ENCODE measurements at regions not wholly inside any gene's neighbourhood (a gene's known extent, or its start where the extent isn't known, plus 50 kb on each side); places are given as distances from the start of the nearest gene placed in this dataset.

DNA sequence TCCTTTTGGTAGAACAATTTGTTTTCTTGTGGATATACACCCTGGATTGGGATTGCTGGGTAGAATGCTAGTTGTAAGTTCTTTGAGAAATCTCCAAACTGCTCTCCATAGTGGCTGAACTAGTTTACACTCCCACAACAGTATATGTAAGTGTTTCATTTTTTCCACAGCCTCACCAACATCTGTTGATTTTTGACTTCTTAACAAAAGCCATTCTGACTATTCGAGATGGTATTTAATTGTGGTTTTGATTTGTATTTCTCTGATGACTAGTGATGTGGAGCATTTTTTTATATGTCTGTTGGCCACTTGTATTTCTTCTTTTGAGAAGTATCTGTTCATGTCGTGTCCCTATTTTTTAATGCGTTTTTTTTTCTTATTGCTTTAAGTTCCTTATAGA, 444.1 kb downstream of the CBLN4 start:
- intact Hi-C loops (cut with micrococcal nuclease; ENCODE audit: unreplicated experiment): no loop called here
- CTCF ChIA-PET: no interaction called here
- H3K36me3 ChIP-seq (ENCODE audit: control insufficient read depth, insufficient read depth, low read length): no peaks in the 10 kb centered on the region
- no peak for TF ChIP-seq CTCF (IDR thresholded peaks at IDR 0.05; ENCODE audit: insufficient read depth in 1 of 2, low read depth in 1 of 2, low read length in 1 of 2, severe bottlenecking in 1 of 2, unreplicated experiment in 1 of 2)
- H3K9me3 Mint-ChIP-seq (ENCODE audit: unreplicated experiment): no peaks in the 10 kb centered on the region
- H3K4me1 ChIP-seq: no peaks in the 10 kb centered on the region
- H3K27ac Mint-ChIP-seq (ENCODE audit: unreplicated experiment): no peak overlapping the region
- no peak overlapping the region for H3K4me3 ChIP-seq (ENCODE audit: low read depth, low read length)
- no TSS peak for BruUV-seq (replicated peaks)
- no peaks in the 10 kb centered on the region for H3K27me3 Mint-ChIP-seq (ENCODE audit: insufficient read depth, unreplicated experiment)
- H3K36me3 Mint-ChIP-seq (ENCODE audit: insufficient read depth, unreplicated experiment): no peaks in the 10 kb centered on the region
- H3K27me3 ChIP-seq (replicated peaks; ENCODE audit: control insufficient read depth, insufficient read depth, low read length): no peaks in the 10 kb centered on the region
- H3K4me3 Mint-ChIP-seq (ENCODE audit: unreplicated experiment): no peak overlapping the region
- DNase-seq: no peak
- no peaks in the 10 kb centered on the region for H3K4me1 Mint-ChIP-seq (ENCODE audit: low read depth, unreplicated experiment)
- peaks cover 3% of the 10 kb centered on the region; the same call in 1 of the 2 replicates for H3K9me3 ChIP-seq
- POLR2A ChIA-PET: no interaction called here

DNA sequence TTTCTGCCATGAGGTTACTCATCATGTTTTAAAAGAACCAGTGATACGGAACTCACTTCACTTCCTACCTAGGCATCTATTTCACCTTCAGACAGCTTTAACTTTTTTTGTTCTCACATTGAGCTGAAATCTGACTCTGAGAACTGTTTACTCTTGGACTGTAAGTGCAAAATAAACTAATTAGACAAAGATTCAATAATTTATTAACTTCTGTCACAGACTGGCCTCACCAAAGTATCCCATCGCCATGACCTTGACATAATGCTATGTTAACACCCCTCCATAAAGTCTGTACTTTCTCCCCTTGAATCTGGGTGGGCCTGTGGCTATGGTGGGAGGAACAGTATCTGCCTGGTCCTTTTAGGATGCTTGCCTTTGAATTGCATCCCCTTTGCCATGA, 448.1 kb downstream of the CBLN4 start:
- no TSS peak for BruUV-seq (replicated peaks)
- Mint-ChIP-seq H3K4me3 (ENCODE audit: unreplicated experiment) (no peak overlapping the region), H3K27ac (ENCODE audit: unreplicated experiment) (no peak overlapping the region), H3K27me3 (ENCODE audit: insufficient read depth, unreplicated experiment) (no peaks in the 10 kb centered on the region), H3K36me3 (ENCODE audit: insufficient read depth, unreplicated experiment) (no peaks in the 10 kb centered on the region), H3K4me1 (ENCODE audit: low read depth, unreplicated experiment) (no peaks in the 10 kb centered on the region), H3K9me3 (ENCODE audit: unreplicated experiment) (peaks cover 17% of the 10 kb centered on the region)
- DNase-seq: no peak
- Histone ChIP-seq H3K27me3 (replicated peaks; ENCODE audit: control insufficient read depth, insufficient read depth, low read length) (no peaks in the 10 kb centered on the region), H3K4me1 (no peaks in the 10 kb centered on the region), H3K36me3 (ENCODE audit: control insufficient read depth, insufficient read depth, low read length) (no peaks in the 10 kb centered on the region), H3K4me3 (ENCODE audit: low read depth, low read length) (no peak overlapping the region), H3K9me3 (peaks cover 2% of the 10 kb centered on the region)
- intact Hi-C loops (cut with micrococcal nuclease; ENCODE audit: unreplicated experiment): no loop called here
- TF ChIP-seq CTCF (IDR thresholded peaks at IDR 0.05; ENCODE audit: insufficient read depth in 1 of 2, low read depth in 1 of 2, low read length in 1 of 2, severe bottlenecking in 1 of 2, unreplicated experiment in 1 of 2): no peak
- CTCF ChIA-PET: no interaction called here
- POLR2A ChIA-PET: no interaction called here

DNA sequence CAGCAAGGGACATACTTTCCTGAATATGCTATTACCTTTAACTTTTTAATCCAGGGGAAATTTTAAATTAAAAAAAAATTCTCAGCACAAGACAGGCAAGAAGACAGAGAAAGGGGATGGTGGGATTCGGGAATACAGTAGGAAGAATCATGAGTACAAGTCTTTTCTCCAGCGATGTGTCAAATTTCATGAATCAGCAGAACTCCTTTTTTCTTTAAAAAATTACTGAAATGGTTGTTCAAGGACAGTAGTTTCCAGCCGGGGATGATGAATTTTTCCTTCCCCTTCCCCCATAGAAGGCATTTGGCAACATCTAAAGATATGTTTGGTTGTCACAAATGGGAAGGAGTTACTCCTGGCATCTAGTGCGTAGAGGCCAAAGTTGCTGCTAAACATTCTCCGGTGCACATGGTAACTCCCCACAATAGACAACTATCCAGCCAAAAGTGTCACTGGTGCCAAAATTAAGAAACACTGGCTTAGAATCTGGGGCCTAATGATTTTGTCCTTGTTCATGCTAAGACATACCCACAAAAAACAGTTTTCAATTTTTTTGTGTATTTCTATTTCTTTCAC, 450.2 kb downstream of the CBLN4 start:
- Histone ChIP-seq H3K36me3 (ENCODE audit: control insufficient read depth, insufficient read depth, low read length) (no peaks in the 10 kb centered on the region), H3K4me1 (no peaks in the 10 kb centered on the region), H3K4me3 (ENCODE audit: low read depth, low read length) (no peak overlapping the region), H3K9me3 (peaks cover 7% of the 10 kb centered on the region), H3K27me3 (replicated peaks; ENCODE audit: control insufficient read depth, insufficient read depth, low read length) (no peaks in the 10 kb centered on the region)
- Mint-ChIP-seq H3K36me3 (ENCODE audit: insufficient read depth, unreplicated experiment) (no peaks in the 10 kb centered on the region), H3K9me3 (ENCODE audit: unreplicated experiment) (peaks cover 24% of the 10 kb centered on the region), H3K27ac (ENCODE audit: unreplicated experiment) (no peak overlapping the region), H3K4me3 (ENCODE audit: unreplicated experiment) (no peak overlapping the region), H3K27me3 (ENCODE audit: insufficient read depth, unreplicated experiment) (no peaks in the 10 kb centered on the region), H3K4me1 (ENCODE audit: low read depth, unreplicated experiment) (no peaks in the 10 kb centered on the region)
- POLR2A ChIA-PET: interaction anchor here (0.6 kb wide), 1 partner anchor 1026 kb away, joined by 5 read pairs; no protein-coding TSS in a partner anchor
- TF ChIP-seq CTCF (IDR thresholded peaks at IDR 0.05; ENCODE audit: insufficient read depth in 1 of 2, low read depth in 1 of 2, low read length in 1 of 2, severe bottlenecking in 1 of 2, unreplicated experiment in 1 of 2): no peak
- intact Hi-C loops (cut with micrococcal nuclease; ENCODE audit: unreplicated experiment): no loop called here
- DNase-seq: no peak
- BruUV-seq (replicated peaks): no TSS peak
- CTCF ChIA-PET: no interaction called here

Measured in Caco-2 (cell line).